Putamen (tissue), 1 donor: ENCODE measurements at regions not wholly inside any gene's neighbourhood (a gene's known extent, or its start where the extent isn't known, plus 50 kb on each side); places are given as distances from the start of the nearest gene placed in this dataset.

Source experiments
- DNase-seq: peaks from one replicate; pipeline ENCODE4 v3.0.0-alpha.2; 2016; ENCODE audit warnings: low spot score

- DNase-seq, result no peak
These were observed 62.9 kb downstream of the NHLRC3 start for GRCh38 chr13:39100996-39101738.

GRCh38 chr13:39102981-39103490 is 64.8 kb downstream of the NHLRC3 start:
- DNase-seq, result peak; percentile 79

GRCh38 chr13:39105110-39105509 is 66.9 kb downstream of the NHLRC3 start:
- no peak for DNase-seq

GRCh38 chr13:39106216-39107005 is 68.2 kb downstream of the NHLRC3 start:
- no peak for DNase-seq

GRCh38 chr13:39107561-39107960 is 69.3 kb downstream of the NHLRC3 start:
- DNase-seq, result no peak

GRCh38 chr13:39108783-39109182 is 70.5 kb downstream of the NHLRC3 start:
- DNase-seq, result no peak

GRCh38 chr13:39110518-39111097 is 72.4 kb downstream of the NHLRC3 start:
- DNase-seq, result no peak

GRCh38 chr13:39111145-39111544 is 72.9 kb downstream of the NHLRC3 start:
- no peak for DNase-seq

- no peak for DNase-seq
These were observed 81.2 kb downstream of the NHLRC3 start for GRCh38 chr13:39119422-39119821.

- DNase-seq, result no peak
These were observed 85.3 kb downstream of the NHLRC3 start for GRCh38 chr13:39123578-39123977.

GRCh38 chr13:39129213-39129612 is 91.0 kb downstream of the NHLRC3 start:
- DNase-seq, result no peak

- no peak for DNase-seq
These were observed 92.0 kb downstream of the NHLRC3 start for GRCh38 chr13:39130301-39130700.

- no peak for DNase-seq
These were observed 94.3 kb downstream of the NHLRC3 start for GRCh38 chr13:39132286-39133230.

- no peak for DNase-seq
These were observed 95.5 kb downstream of the NHLRC3 start for GRCh38 chr13:39133781-39134180.

GRCh38 chr13:39134574-39134973 is 96.3 kb downstream of the NHLRC3 start:
- DNase-seq, result no peak

- no peak for DNase-seq
These were observed 106.1 kb downstream of the NHLRC3 start for GRCh38 chr13:39144391-39144790.

- DNase-seq, result peak; percentile 70
These were observed 106.8 kb downstream of the NHLRC3 start for GRCh38 chr13:39144941-39145533.

- DNase-seq, result no peak
These were observed 110.3 kb downstream of the NHLRC3 start for GRCh38 chr13:39148513-39148961.

- no peak for DNase-seq
These were observed 111.6 kb downstream of the NHLRC3 start for GRCh38 chr13:39149896-39150295.

GRCh38 chr13:39154041-39154440 is 115.8 kb downstream of the NHLRC3 start:
- DNase-seq, result no peak

GRCh38 chr13:39159393-39159792 is 121.1 kb downstream of the NHLRC3 start:
- no peak for DNase-seq
